GM18858 (cell line): ENCODE measurements at regions not wholly inside any gene's neighbourhood (a gene's known extent, or its start where the extent isn't known, plus 50 kb on each side); places are given as distances from the start of the nearest gene placed in this dataset.
"Not testable (repeated sequence)": the region's sequence is repeated elsewhere in the genome, so short reads cannot be mapped to it uniquely, and the experiment has no call there.

ENCODE experiments used
- ATAC-seq: cut with Tn5 transposase; IDR thresholded peaks from one replicate; pipeline ENCODE4 v1.9.1; 2021; ENCODE audit not compliant: unreplicated experiment

DNA sequence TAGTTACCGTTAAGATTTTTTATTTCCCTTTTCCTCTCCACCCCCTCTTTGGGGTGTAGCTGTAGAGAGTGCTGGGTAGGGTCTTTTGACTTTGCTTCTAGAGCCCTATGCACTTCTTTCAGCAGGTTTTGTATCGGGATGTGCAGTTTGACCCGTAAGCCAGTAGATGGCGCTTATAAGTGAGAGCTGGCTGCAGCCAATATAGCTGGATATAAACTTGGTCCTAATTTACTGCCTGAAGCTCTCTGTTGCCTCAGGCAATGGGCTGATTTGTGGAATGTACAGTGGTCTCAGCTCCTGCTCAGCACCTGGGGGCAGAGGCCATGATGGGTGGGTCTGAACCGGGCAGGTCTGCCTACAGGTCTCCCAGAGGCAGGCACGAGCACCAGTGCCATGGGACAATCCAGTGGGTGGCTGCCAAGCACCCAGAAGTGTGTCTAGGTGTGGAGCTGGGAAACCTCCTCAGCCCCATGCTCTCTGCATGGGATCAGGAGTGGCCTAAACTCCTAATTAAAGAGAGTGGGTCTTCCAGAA, 146.5 kb downstream of the SPANXN1 start:
- ATAC-seq: no peak

GRCh38 chrX:145394344-145394743, 147.0 kb downstream of the SPANXN1 start:
- ATAC-seq: no peak

DNA sequence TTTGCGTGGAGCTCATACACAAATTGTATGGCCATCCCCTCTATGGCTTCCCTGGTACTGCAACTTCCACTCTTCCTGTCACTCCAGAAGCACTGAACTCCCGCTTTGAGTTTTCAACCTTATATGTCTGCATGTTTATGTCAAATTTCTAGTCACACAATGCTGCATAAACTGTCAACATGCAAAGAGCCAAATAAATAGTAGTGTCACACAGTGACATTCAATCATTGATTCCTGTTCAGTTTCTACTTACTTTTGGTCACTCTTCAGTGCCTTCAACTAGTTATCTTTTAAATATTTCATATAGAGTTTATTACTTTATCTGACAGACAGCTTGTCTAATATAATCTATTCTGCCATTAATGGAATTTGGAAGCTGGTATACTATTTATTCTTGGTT, 149.3 kb downstream of the SPANXN1 start:
- ATAC-seq: no peak

GRCh38 chrX:145405012-145405411, 157.7 kb downstream of the SPANXN1 start:
- peak; percentile 82 for ATAC-seq

GRCh38 chrX:145410622-145411021, 163.3 kb downstream of the SPANXN1 start:
- ATAC-seq: no peak

DNA sequence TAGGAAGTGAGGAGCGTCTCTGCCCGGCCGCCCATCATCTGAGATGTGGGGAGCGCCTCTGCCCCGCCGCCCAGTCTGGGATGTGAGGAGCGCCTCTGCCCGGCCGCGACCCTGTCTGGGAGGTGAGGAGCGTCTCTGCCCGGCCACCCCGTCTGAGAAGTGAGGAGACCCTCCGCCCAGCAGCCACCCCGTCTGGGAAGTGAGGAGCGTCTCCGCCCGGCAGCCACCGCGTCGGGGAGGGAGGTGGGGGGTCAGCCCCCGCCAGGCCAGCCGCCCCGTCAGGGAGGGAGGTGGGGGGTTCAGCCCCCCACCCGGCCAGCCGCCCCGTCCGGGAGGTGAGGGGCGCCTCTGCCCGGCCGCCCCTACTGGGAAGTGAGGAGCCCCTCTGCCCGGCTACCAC, 188.9 kb downstream of the SPANXN1 start:
- ATAC-seq: not testable (repeated sequence)

DNA sequence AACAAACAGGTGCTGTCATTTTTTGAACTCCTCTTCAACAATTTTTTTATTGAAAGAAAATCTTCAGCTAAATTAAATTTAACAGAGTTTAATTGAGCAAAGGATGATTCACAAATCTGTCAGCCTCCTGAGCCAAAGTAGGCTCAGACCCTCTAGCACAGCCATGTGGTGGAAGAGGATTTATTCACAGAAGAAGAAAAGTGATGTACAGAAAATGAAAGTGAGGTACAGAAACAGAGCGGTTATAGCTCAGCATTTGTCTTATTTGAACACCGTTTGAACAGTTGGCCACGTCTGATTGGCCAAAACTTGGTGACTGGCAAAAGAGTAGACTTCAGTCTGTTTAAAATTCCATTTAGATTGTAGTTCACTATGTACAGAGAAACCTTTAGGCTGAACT, 217.3 kb downstream of the SPANXN1 start:
- ATAC-seq: no peak

- ATAC-seq: no peak
Measured at GRCh38 chrX:145475725-145476124, 228.4 kb downstream of the SPANXN1 start.

DNA sequence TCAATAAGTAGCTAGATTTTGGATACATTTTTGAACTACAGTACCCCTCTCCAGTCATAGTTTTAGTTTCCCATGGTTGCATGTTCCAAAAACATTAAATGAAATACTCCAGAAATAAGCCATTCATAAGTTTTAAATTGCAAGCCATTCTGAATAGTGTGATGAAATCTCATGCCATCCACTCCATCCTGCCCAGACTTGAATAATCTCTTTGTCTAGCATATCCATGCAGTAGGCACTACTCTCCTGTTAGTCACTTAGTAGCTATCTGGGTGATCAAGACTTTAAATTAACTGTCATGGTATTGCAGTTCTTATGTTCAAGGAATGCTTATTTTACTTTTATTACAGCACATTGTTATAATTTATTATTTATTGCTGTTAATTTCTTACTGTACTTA, 237.4 kb downstream of the SPANXN1 start:
- no peak for ATAC-seq

GRCh38 chrX:145502670-145503069, 255.4 kb downstream of the SPANXN1 start:
- ATAC-seq: no peak

- no peak for ATAC-seq
Measured at GRCh38 chrX:145506214-145506613, 258.9 kb downstream of the SPANXN1 start.

- no peak for ATAC-seq
Measured at GRCh38 chrX:145524931-145525330, 277.6 kb downstream of the SPANXN1 start.

DNA sequence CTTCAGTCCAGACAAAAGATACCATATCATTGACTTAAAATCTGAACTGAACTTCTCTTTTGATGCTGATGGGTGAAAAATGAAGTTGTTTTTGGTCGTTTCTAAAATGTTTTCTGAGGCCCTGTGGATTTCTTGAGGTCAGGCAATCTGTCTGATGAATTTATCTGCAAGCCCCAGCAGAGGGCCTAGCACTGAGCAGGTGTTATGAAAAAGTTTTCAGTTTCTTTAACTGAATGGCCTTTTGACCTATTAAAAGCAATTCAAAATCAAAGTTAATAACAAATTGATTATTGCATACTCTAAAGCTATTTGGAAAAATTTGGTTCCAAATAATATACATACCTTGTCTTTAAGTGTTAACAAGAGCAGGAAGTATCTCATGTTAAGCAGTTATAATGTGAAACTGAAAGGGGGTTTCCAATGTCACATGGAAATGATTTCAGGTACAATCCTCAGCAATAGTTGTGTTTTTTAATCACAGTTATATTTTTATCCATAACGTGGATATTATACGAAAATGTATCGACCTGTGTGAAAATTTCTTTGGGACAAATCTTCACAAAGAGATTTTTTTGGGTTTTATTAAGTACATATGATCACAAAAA, 285.0 kb downstream of the SPANXN1 start:
- no peak for ATAC-seq

GRCh38 chrX:145533534-145533933, 284.1 kb upstream of the SLITRK2 start:
- no peak for ATAC-seq

DNA sequence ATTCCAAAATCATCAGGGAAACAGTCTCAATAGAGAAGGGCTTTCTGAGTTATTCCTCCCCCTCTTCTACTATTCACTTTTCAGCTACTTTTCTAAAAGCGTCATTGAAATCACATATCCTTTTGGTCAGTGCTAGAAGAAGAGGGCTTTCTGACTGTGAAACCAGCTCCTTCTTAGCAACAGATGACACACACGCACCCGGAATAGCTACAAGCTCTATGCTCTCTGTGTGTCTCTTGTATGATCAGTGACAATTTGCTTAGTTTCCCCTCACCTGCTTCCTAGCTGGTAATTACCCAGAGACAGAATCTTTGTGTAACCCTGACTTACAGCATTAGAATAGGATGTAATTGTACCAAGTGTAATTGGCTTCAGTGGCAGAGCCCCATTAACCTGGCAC, 268.1 kb upstream of the SLITRK2 start:
- ATAC-seq: no peak

DNA sequence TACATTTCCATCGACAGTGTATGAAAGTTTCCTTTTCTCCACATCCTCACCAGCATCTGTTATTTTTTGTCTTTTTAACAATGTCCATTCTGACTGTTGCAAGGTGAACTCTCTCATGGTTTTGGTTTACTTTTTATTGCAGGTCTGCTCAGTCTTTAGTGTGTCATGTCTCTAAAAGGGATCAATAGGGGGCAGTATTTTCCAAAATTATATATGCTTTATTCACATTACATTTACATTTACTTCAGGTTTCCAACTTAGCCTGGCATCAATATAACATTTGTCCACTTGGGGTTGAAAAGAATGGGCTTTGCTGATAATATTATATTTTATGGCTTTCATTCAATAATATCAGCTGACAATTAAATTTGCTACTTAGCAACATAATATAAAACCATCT, 265.0 kb upstream of the SLITRK2 start:
- ATAC-seq: no peak

DNA sequence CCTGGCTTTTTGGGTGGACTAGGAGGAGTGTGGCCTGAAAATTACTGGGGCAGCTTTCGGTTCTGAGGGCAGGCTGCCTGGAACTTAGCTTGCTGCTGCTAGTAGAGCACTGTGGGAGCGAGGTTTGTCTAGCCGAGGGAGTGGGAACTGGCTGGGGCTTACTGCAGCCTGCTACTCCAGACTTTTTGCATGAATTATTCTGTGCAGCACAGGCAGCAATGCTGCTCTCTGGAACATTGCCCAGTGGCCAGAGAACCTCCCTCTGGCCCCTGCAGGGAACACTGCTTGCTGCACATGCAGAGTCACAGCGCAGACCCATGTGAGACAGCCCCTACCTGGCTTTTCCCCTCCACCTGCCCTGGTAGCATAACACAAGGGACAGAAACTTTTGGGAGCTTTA, 263.9 kb upstream of the SLITRK2 start:
- no peak for ATAC-seq

- ATAC-seq: no peak
Measured at GRCh38 chrX:145563159-145563558, 254.5 kb upstream of the SLITRK2 start.

DNA sequence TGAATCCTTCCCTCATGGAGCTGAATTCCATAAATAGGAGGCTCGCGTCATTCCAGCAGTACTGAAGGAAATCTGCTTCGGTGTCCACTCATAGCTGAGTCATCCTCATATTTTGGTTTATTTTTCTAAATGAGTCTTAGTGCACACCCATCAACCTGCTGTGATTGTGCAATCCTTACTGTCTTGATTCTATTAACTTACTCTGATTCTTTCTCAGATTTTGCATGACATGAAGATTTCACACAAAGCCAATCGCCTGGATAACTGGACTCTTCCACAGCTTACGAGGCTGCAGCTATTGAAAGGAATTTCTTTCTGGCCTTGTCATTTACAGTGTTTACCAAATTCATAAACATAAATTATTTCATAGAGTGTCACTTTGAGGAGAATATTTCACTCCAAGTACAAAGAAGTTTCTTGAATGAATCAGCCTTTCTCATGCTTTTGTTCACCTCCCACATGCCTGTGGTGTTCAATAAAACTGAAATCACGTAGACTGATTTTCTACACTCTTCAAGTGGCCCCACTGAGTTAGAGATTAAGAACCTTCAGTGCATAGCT, 207.6 kb upstream of the SLITRK2 start:
- no peak for ATAC-seq

- ATAC-seq: no peak
Measured at GRCh38 chrX:145613894-145614293, 203.7 kb upstream of the SLITRK2 start.

DNA sequence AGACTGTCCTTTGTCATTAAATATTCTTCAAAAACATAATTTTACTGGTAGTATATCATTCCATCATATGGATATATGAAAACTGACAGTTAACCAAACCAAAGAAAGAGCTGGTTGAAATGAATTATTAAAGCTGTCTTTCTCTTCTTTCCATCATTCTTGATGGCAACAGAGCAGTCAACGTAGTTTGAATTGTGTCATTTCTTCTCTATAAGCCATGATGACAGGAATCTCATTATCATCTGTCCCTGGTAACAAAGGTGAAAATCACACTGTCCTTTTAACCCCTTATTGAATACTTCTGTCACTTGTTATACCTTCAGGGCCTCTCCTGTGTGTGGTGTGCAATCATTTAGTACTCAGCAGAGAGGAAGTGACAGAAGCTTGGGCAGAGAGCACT, 197.0 kb upstream of the SLITRK2 start:
- ATAC-seq: no peak

GRCh38 chrX:145623453-145623852, 194.2 kb upstream of the SLITRK2 start:
- ATAC-seq: no peak

- ATAC-seq: no peak
Measured at GRCh38 chrX:145630081-145630480, 187.5 kb upstream of the SLITRK2 start.
